ENCODE measurements at regions not wholly inside any gene's neighbourhood (a gene's known extent, or its start where the extent isn't known, plus 50 kb on each side); places are given as distances from the start of the nearest gene placed in this dataset.

DNA sequence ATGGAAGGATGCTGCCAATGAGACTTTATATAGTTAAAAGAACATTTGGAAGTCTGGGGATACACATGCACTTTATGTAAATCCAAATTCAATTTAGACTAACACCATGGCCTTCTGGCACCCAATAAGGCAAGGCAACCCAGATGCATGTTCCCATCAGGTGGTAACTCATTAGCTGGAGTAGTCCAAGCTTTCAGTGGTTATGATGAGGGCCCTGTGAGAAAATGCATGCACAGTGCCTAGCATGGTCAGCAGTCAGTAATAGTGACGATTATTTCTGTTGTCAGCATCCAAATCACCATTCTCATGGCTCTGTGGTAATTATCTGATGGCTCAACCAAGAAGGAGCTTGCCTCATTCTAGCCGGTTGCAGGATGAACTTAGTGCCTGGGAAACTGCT, 70.3 kb upstream of the CTLA4 start:
- H3K9me3 ChIP-seq (ENCODE audit: low read length): no peaks in the 10 kb centered on the region
- no peaks in the 10 kb centered on the region for H3K36me3 ChIP-seq (ENCODE audit: insufficient read depth, low read length)
- no peak overlapping the region for H3K27ac ChIP-seq (ENCODE audit: low read depth, low read length, poor library complexity, severe bottlenecking)
- H3K9me2 ChIP-seq (ENCODE audit: low read depth, low read length): no peaks in the 10 kb centered on the region
- TF ChIP-seq, protein P1, sequence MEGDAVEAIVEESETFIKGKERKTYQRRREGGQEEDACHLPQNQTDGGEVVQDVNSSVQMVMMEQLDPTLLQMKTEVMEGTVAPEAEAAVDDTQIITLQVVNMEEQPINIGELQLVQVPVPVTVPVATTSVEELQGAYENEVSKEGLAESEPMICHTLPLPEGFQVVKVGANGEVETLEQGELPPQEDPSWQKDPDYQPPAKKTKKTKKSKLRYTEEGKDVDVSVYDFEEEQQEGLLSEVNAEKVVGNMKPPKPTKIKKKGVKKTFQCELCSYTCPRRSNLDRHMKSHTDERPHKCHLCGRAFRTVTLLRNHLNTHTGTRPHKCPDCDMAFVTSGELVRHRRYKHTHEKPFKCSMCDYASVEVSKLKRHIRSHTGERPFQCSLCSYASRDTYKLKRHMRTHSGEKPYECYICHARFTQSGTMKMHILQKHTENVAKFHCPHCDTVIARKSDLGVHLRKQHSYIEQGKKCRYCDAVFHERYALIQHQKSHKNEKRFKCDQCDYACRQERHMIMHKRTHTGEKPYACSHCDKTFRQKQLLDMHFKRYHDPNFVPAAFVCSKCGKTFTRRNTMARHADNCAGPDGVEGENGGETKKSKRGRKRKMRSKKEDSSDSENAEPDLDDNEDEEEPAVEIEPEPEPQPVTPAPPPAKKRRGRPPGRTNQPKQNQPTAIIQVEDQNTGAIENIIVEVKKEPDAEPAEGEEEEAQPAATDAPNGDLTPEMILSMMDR (IDR thresholded peaks at IDR 0.05; ENCODE audit: low read length): no peak
- TF ChIP-seq EZH2 (IDR thresholded peaks at IDR 0.05; ENCODE audit: borderline replicate concordance, low read length): no peak
- no peak overlapping the region for H3K4me3 ChIP-seq (ENCODE audit: low read depth, low read length, poor library complexity, severe bottlenecking)
- H3K27me3 ChIP-seq (ENCODE audit: insufficient read depth, low read length): no peaks in the 10 kb centered on the region
- H3K4me1 ChIP-seq (ENCODE audit: insufficient read depth, low read length, severe bottlenecking): no peaks in the 10 kb centered on the region
- H3F3A ChIP-seq (ENCODE audit: insufficient read depth, low read length): no peaks in the 10 kb centered on the region
- no peaks in the 10 kb centered on the region for H4K20me1 ChIP-seq (ENCODE audit: insufficient read depth, low read length)
- no peak overlapping the region for H3K9ac ChIP-seq (ENCODE audit: low read length)
- no peak overlapping the region for H2AFZ ChIP-seq (ENCODE audit: low read length)
- H3K4me2 ChIP-seq (ENCODE audit: low read length): no peak overlapping the region
- no peaks in the 10 kb centered on the region for H3K79me2 ChIP-seq (ENCODE audit: insufficient read depth, low read length)

DNA sequence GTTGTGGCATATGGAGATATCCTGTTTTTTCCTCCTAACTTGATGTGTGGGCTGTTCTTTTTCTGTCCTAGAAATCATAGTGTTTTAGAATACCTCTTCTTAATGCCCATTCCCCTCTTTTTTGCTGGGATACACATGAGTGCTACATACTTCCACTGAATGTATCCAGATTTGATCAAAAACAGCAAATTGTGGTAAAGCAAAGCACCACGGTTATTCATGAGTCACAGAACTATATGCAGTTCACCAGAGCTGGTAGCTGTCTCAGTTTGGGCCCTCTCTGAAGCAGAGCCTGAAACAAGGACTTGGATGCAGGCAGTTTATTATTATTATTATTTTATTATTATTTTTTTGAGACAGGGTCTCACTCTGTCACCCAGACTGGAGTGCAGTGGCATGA, 69.9 kb upstream of the CTLA4 start:
- Histone ChIP-seq H3K9me2 (ENCODE audit: low read depth, low read length) (no peaks in the 10 kb centered on the region), H3K9me3 (ENCODE audit: low read length) (no peaks in the 10 kb centered on the region), H3K4me1 (ENCODE audit: insufficient read depth, low read length, severe bottlenecking) (no peaks in the 10 kb centered on the region), H3K9ac (ENCODE audit: low read length) (no peak overlapping the region), H3K27ac (ENCODE audit: low read depth, low read length, poor library complexity, severe bottlenecking) (no peak overlapping the region), H3K4me2 (ENCODE audit: low read length) (no peak overlapping the region), H4K20me1 (ENCODE audit: insufficient read depth, low read length) (no peaks in the 10 kb centered on the region), H3F3A (ENCODE audit: insufficient read depth, low read length) (no peaks in the 10 kb centered on the region), H3K27me3 (ENCODE audit: insufficient read depth, low read length) (no peaks in the 10 kb centered on the region), H3K4me3 (ENCODE audit: low read depth, low read length, poor library complexity, severe bottlenecking) (no peak overlapping the region), H2AFZ (ENCODE audit: low read length) (no peak overlapping the region), H3K36me3 (ENCODE audit: insufficient read depth, low read length) (no peaks in the 10 kb centered on the region), H3K79me2 (ENCODE audit: insufficient read depth, low read length) (no peaks in the 10 kb centered on the region)
- no peak for TF ChIP-seq EZH2 (IDR thresholded peaks at IDR 0.05; ENCODE audit: borderline replicate concordance, low read length)

DNA sequence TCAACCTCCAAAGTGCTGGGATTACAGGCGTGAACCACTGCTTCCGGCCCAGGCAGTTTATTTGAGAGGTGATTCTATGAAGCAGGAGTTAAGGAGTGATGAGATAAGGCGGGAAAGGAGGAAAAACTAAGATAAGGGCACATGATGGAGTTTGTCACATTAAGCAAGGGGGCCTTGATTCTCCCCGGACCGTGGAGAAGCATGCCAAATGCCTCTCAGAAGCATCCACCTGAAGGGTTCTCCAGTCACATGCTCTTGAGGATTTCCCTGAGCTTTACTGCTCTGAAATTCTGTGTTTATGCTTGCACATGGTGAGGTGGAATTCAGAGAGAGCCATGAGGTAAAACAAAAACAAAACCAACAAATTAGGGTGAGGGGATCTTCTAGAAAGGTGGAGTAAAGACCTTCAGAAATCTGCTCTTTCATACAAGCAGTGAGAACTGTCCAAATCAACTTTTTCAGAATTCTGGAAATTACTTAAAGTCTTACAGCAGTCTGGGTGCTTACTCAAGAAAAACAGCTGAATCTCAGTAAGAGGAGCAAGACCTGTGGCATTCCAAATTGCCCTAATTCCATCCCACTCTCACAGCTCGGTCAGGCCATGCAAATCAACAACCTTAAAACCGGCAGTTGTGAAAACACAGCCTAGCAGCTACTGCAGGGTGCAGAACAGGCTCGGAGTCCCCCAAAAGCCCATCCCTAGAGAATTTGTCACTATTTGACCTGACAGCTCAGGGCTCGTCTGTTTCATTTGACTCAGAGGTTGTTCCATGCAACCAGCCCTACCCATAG, 69.1 kb upstream of the CTLA4 start:
- Histone ChIP-seq H3K9me3 (ENCODE audit: low read length) (no peaks in the 10 kb centered on the region), H3K4me3 (ENCODE audit: low read depth, low read length, poor library complexity, severe bottlenecking) (no peak overlapping the region), H3K27ac (ENCODE audit: low read depth, low read length, poor library complexity, severe bottlenecking) (no peak overlapping the region), H3K4me1 (ENCODE audit: insufficient read depth, low read length, severe bottlenecking) (no peaks in the 10 kb centered on the region), H3K36me3 (ENCODE audit: insufficient read depth, low read length) (no peaks in the 10 kb centered on the region), H4K20me1 (ENCODE audit: insufficient read depth, low read length) (no peaks in the 10 kb centered on the region), H3K79me2 (ENCODE audit: insufficient read depth, low read length) (no peaks in the 10 kb centered on the region), H3K4me2 (ENCODE audit: low read length) (no peak overlapping the region), H3F3A (ENCODE audit: insufficient read depth, low read length) (no peaks in the 10 kb centered on the region), H3K9ac (ENCODE audit: low read length) (no peak overlapping the region), H2AFZ (ENCODE audit: low read length) (no peak overlapping the region), H3K9me2 (ENCODE audit: low read depth, low read length) (no peaks in the 10 kb centered on the region), H3K27me3 (ENCODE audit: insufficient read depth, low read length) (no peaks in the 10 kb centered on the region)
- no peak for TF ChIP-seq EZH2 (IDR thresholded peaks at IDR 0.05; ENCODE audit: borderline replicate concordance, low read length)
- TF ChIP-seq, protein P1 (IDR thresholded peaks at IDR 0.05; ENCODE audit: low read length): no peak

DNA sequence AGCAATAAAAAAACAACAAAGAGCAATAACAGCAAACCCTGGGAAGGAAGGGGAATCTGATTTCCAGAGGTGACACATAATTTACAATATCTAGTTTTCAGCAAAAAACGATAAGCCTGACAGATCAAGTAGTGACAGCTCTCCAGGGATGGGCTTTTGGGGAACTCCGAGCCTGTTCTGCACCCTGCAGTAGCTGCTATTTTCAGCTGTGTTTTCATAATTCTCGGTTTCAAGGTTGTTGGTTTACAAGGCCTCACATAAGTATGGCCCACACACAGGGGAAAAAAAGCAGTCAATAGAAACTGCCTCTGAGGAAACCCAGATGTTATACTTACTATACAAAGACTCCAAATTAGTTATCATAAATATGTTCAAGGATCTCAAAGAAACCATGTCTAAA, 67.7 kb upstream of the CTLA4 start:
- Histone ChIP-seq H3K36me3 (ENCODE audit: insufficient read depth, low read length) (no peaks in the 10 kb centered on the region), H3K4me3 (ENCODE audit: low read depth, low read length, poor library complexity, severe bottlenecking) (no peak overlapping the region), H2AFZ (ENCODE audit: low read length) (no peak overlapping the region), H3F3A (ENCODE audit: insufficient read depth, low read length) (no peaks in the 10 kb centered on the region), H3K9me2 (ENCODE audit: low read depth, low read length) (no peaks in the 10 kb centered on the region), H3K9me3 (ENCODE audit: low read length) (no peaks in the 10 kb centered on the region), H3K9ac (ENCODE audit: low read length) (no peak overlapping the region), H3K79me2 (ENCODE audit: insufficient read depth, low read length) (no peaks in the 10 kb centered on the region), H3K4me2 (ENCODE audit: low read length) (no peak overlapping the region), H4K20me1 (ENCODE audit: insufficient read depth, low read length) (no peaks in the 10 kb centered on the region), H3K4me1 (ENCODE audit: insufficient read depth, low read length, severe bottlenecking) (no peaks in the 10 kb centered on the region), H3K27ac (ENCODE audit: low read depth, low read length, poor library complexity, severe bottlenecking) (no peak overlapping the region), H3K27me3 (ENCODE audit: insufficient read depth, low read length) (no peaks in the 10 kb centered on the region)
- TF ChIP-seq, protein P1 (IDR thresholded peaks at IDR 0.05; ENCODE audit: low read length): no peak
- TF ChIP-seq EZH2 (IDR thresholded peaks at IDR 0.05; ENCODE audit: borderline replicate concordance, low read length): no peak

Measured in OCI-LY1 (cell line).